ENCODE measurements at regions not wholly inside any gene's neighbourhood (a gene's known extent, or its start where the extent isn't known, plus 50 kb on each side); places are given as distances from the start of the nearest gene placed in this dataset.

DNA sequence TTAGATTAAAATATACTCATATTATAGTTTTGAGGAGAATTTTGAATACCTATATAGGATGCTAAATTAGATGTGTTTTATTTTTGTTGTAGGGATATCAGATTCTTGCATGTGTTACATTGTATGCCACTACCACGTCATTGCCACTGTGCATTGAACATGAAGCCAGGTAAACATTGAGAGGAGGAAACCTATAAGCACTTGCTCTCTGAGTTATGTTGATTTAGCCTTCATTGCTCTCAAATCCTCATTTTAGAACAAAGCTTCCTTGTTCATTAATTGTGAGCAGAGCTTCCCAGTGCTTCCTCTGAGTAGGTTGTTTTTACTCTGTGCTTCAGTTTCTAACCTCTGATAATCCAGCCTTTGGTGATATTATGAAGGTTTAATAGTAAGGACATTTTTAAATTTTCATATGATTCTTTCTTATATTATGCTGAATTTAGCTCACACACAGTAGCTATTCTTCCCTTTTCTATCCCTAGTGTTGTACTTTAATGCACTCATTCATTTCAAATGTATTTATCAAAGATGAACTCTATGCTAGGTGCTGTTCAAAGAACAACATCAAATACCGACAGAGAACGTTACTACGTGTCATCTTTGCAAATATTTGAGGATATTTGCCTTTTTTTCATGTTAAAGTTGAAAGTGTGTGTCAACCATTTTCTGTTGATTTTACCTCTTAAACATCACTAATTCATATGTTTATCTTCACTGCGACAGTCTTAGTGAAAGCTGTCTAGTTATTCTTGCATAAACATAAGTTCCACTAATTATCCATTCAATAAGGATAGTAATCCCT is 1448.0 kb upstream of the MIR17HG start:
- H3K36me3 ChIP-seq = no peaks in the 10 kb centered on the region
- DNase-seq (no peak), ATAC-seq (no peak)
- no peak overlapping the region for H3K27ac ChIP-seq
- TF ChIP-seq, protein P1, sequence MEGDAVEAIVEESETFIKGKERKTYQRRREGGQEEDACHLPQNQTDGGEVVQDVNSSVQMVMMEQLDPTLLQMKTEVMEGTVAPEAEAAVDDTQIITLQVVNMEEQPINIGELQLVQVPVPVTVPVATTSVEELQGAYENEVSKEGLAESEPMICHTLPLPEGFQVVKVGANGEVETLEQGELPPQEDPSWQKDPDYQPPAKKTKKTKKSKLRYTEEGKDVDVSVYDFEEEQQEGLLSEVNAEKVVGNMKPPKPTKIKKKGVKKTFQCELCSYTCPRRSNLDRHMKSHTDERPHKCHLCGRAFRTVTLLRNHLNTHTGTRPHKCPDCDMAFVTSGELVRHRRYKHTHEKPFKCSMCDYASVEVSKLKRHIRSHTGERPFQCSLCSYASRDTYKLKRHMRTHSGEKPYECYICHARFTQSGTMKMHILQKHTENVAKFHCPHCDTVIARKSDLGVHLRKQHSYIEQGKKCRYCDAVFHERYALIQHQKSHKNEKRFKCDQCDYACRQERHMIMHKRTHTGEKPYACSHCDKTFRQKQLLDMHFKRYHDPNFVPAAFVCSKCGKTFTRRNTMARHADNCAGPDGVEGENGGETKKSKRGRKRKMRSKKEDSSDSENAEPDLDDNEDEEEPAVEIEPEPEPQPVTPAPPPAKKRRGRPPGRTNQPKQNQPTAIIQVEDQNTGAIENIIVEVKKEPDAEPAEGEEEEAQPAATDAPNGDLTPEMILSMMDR (IDR thresholded peaks at IDR 0.05) = no peak
- no peak for TF ChIP-seq POLR2A (IDR thresholded peaks at IDR 0.05)
- intact Hi-C loops (cut with DNase I) = no loop called here
- no peaks in the 10 kb centered on the region for H3K27me3 ChIP-seq
- H3K9me3 ChIP-seq = no peaks in the 10 kb centered on the region
- H3K4me1 ChIP-seq = no peaks in the 10 kb centered on the region
- 59% methylated on average over 5 of the region's 5 CpGs for WGBS (ENCODE audit: insufficient coverage, low coverage, low lambda C conversion rate, missing lambda C conversion rate)
- H3K4me3 ChIP-seq = no peak overlapping the region

DNA sequence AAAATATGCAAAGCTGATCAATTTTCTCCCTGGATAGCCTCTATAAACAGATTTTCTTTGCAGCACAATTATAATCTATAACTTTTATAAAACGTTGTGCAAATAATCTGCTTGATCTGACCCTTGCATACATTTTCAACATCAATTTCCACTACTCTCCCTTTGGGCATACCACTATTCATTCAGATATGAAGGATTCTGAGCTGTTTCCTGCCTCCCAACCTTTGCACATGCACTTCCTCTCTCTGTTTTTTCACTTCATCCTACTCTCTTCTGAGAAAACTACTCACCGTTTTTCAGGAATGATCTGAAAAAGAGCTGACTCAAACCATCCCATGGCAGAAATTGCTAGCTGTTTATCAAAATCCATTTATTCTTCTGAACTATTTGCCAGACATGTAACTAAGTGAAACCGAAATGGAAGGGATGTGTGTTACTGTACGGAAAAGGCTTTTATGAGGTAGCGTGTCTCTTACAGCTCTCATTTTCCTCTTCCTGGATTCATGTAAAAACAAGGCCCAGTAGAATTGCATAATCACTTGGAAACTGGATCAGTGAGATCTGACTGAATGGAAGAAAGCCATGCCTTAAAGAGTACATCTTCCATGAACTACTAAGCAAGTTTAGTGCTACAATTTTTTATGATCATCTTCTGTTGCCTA is 1447.3 kb upstream of the MIR17HG start:
- H3K4me1 ChIP-seq = no peaks in the 10 kb centered on the region
- TF ChIP-seq, protein P1 (IDR thresholded peaks at IDR 0.05) = no peak
- no peak for TF ChIP-seq POLR2A (IDR thresholded peaks at IDR 0.05)
- ATAC-seq (no peak), DNase-seq (no peak)
- H3K27me3 ChIP-seq = no peaks in the 10 kb centered on the region
- no peaks in the 10 kb centered on the region for H3K36me3 ChIP-seq
- H3K27ac ChIP-seq = no peak overlapping the region
- H3K9me3 ChIP-seq = no peaks in the 10 kb centered on the region
- WGBS (ENCODE audit: insufficient coverage, low coverage, low lambda C conversion rate, missing lambda C conversion rate) = 59% methylated on average over 5 of the region's 5 CpGs
- no peak overlapping the region for H3K4me3 ChIP-seq
- intact Hi-C loops (cut with DNase I) = no loop called here

DNA sequence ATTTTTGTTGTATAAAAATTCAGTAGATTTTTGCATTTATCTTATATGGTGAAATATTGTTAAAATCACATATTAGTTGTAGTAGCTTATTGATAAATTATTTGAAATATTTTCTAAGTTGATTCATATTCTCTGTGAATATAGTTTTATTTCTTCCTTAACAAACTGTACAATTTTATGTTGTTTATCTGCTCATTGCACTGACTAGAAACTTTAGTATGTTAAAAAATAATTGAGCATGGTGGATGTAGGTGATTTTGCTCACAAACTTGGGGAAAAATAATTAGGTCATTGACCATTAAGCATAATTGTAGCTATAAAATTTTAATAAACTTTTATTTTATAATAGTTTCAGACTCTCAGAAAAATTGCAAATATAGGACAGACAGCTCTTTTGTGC is 1445.3 kb upstream of the MIR17HG start:
- no peaks in the 10 kb centered on the region for H3K36me3 ChIP-seq
- no peaks in the 10 kb centered on the region for H3K27me3 ChIP-seq
- H3K4me1 ChIP-seq = no peaks in the 10 kb centered on the region
- no peak overlapping the region for H3K4me3 ChIP-seq
- H3K9me3 ChIP-seq = no peaks in the 10 kb centered on the region
- TF ChIP-seq, protein P1 (IDR thresholded peaks at IDR 0.05) = no peak
- H3K27ac ChIP-seq = no peak overlapping the region
- intact Hi-C loops (cut with DNase I) = no loop called here
- DNase-seq (no peak), ATAC-seq (no peak)

DNA sequence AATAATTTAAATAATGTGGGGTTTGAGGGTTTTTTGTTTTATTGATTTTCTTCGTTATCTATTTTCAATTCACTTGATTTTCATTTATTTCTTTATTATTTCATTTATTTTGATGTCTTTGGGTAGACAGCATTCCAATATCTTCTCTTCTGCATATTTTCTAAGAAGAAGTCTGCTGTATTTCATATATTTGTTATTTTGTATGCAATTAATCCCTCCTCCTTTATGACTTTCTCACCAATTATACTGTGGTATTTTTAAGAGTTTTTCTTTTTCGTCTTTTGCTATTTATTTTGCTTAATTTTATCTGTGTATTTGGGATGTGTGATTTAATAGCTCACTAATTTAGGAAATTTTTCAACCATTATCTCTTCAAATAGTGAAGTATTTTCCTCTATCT is 1444.4 kb upstream of the MIR17HG start:
- intact Hi-C loops (cut with DNase I) = no loop called here
- ATAC-seq = no peak

More for the DNA sequence above, 1444.4 kb upstream of the MIR17HG start:
- 49% methylated on average over 2 of the region's 2 CpGs for WGBS (ENCODE audit: insufficient coverage, low coverage, low lambda C conversion rate, missing lambda C conversion rate)
- no peak for TF ChIP-seq POLR2A (IDR thresholded peaks at IDR 0.05)
- TF ChIP-seq, protein P1 (IDR thresholded peaks at IDR 0.05) = no peak
- no peak overlapping the region for H3K4me3 ChIP-seq
- no peaks in the 10 kb centered on the region for H3K9me3 ChIP-seq
- no peak overlapping the region for H3K27ac ChIP-seq
- no peaks in the 10 kb centered on the region for H3K27me3 ChIP-seq
- H3K4me1 ChIP-seq = no peaks in the 10 kb centered on the region
- no peak for DNase-seq
- H3K36me3 ChIP-seq = no peaks in the 10 kb centered on the region
